Liver (tissue), 3 donors: ENCODE measurements at regions not wholly inside any gene's neighbourhood (a gene's known extent, or its start where the extent isn't known, plus 50 kb on each side); places are given as distances from the start of the nearest gene placed in this dataset.

ENCODE experiments used
- EGR1 ChIP-seq, 2 donors: IDR thresholded peaks; 2 replicates each; pipeline ENCODE4 v1.6.1; 2016 to 2018; ENCODE audit warnings: antibody characterized with exemption in 2 of 2, low read depth in 2 of 2
- FOXA1 ChIP-seq: IDR thresholded peaks from 2 replicates; pipeline ENCODE4 v1.6.1; 2016; ENCODE audit warnings: antibody characterized with exemption
- GABPA ChIP-seq, 2 donors: IDR thresholded peaks in 1 of 2; conservative IDR thresholded peaks in 1 of 2; 2 replicates each; pipeline ENCODE4 v1.6.1; 2016; ENCODE audit warnings: antibody characterized with exemption in 2 of 2, mild to moderate bottlenecking in 1 of 2, moderate library complexity in 1 of 2
- HNF4G ChIP-seq: IDR thresholded peaks from 2 replicates; pipeline ENCODE4 v1.6.1; 2016; ENCODE audit warnings: antibody characterized with exemption
- RAD21 ChIP-seq, 2 donors: IDR thresholded peaks; 2 replicates each; pipeline ENCODE4 v1.6.1; 2016; ENCODE audit warnings: antibody characterized with exemption in 2 of 2, mild to moderate bottlenecking in 2 of 2
- TAF1 ChIP-seq: conservative IDR thresholded peaks from 2 replicates; pipeline ENCODE4 v1.6.1; 2016; ENCODE audit warnings: antibody characterized with exemption, mild to moderate bottlenecking
- YY1 ChIP-seq: IDR thresholded peaks from 2 replicates; pipeline ENCODE4 v1.6.1; 2016; ENCODE audit warnings: antibody characterized with exemption, mild to moderate bottlenecking
- TF ChIP-seq, protein P1 (sequence below): fragments of 150-350 bp; IDR thresholded peaks from 2 replicates; pipeline ENCODE4 v1.5.1; 2017; ENCODE audit warnings: improper control_type of control experiment, low read depth, low read length; ENCODE audit not compliant: missing input control
- TF ChIP-seq, protein P2 (sequence below): IDR thresholded peaks from 2 replicates; pipeline ENCODE4 v1.6.1; 2016; ENCODE audit warnings: antibody characterized with exemption
- TF ChIP-seq, protein P3 (sequence below): IDR thresholded peaks from 2 replicates; pipeline ENCODE4 v1.6.1; 2016; ENCODE audit warnings: antibody characterized with exemption
- TF ChIP-seq, protein P4 (sequence below): IDR thresholded peaks from 2 replicates; pipeline ENCODE4 v1.6.1; 2016; ENCODE audit warnings: antibody characterized with exemption, mild to moderate bottlenecking
- donor health status: healthy.
- donor health status: healthy.

DNA sequence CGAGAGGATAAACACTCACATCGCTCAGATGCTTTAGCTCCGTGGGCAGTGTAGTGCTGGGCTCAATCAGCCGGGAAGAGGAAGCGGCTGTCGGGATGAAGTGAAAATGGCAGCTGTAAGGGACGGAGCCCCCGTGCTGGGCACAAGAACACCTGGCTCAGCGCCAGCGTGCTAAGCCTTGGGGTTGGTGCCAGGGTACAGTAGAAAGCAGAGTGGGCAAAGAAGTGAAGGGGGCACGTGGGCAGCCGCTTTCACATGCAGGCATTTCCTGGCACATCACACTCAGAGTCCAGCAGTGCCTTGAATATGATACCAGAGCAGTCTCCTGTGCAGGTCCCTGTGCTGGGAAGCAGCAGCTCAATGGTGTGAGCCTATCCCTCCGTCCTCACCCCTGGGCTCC lies 51.1 kb upstream of the FOXF1 start:
- TF ChIP-seq, protein P1, sequence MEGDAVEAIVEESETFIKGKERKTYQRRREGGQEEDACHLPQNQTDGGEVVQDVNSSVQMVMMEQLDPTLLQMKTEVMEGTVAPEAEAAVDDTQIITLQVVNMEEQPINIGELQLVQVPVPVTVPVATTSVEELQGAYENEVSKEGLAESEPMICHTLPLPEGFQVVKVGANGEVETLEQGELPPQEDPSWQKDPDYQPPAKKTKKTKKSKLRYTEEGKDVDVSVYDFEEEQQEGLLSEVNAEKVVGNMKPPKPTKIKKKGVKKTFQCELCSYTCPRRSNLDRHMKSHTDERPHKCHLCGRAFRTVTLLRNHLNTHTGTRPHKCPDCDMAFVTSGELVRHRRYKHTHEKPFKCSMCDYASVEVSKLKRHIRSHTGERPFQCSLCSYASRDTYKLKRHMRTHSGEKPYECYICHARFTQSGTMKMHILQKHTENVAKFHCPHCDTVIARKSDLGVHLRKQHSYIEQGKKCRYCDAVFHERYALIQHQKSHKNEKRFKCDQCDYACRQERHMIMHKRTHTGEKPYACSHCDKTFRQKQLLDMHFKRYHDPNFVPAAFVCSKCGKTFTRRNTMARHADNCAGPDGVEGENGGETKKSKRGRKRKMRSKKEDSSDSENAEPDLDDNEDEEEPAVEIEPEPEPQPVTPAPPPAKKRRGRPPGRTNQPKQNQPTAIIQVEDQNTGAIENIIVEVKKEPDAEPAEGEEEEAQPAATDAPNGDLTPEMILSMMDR, result no peak
- TF ChIP-seq RAD21 (IDR thresholded peaks at IDR 0.05) (no peak), FOXA1 (no peak), TAF1 (no peak), YY1 (no peak), EGR1 (IDR thresholded peaks at IDR 0.05; ENCODE audit: low read depth in 2 of 2) (no peak), GABPA (IDR thresholded peaks at IDR 0.05 in 1 of 2, conservative IDR thresholded peaks at IDR 0.05 in 1 of 2) (no peak), HNF4G (no peak)
- TF ChIP-seq, protein P2, sequence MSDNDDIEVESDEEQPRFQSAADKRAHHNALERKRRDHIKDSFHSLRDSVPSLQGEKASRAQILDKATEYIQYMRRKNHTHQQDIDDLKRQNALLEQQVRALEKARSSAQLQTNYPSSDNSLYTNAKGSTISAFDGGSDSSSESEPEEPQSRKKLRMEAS, result no peak
- TF ChIP-seq, protein P3, sequence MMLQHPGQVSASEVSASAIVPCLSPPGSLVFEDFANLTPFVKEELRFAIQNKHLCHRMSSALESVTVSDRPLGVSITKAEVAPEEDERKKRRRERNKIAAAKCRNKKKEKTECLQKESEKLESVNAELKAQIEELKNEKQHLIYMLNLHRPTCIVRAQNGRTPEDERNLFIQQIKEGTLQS, result no peak
- TF ChIP-seq, protein P4, sequence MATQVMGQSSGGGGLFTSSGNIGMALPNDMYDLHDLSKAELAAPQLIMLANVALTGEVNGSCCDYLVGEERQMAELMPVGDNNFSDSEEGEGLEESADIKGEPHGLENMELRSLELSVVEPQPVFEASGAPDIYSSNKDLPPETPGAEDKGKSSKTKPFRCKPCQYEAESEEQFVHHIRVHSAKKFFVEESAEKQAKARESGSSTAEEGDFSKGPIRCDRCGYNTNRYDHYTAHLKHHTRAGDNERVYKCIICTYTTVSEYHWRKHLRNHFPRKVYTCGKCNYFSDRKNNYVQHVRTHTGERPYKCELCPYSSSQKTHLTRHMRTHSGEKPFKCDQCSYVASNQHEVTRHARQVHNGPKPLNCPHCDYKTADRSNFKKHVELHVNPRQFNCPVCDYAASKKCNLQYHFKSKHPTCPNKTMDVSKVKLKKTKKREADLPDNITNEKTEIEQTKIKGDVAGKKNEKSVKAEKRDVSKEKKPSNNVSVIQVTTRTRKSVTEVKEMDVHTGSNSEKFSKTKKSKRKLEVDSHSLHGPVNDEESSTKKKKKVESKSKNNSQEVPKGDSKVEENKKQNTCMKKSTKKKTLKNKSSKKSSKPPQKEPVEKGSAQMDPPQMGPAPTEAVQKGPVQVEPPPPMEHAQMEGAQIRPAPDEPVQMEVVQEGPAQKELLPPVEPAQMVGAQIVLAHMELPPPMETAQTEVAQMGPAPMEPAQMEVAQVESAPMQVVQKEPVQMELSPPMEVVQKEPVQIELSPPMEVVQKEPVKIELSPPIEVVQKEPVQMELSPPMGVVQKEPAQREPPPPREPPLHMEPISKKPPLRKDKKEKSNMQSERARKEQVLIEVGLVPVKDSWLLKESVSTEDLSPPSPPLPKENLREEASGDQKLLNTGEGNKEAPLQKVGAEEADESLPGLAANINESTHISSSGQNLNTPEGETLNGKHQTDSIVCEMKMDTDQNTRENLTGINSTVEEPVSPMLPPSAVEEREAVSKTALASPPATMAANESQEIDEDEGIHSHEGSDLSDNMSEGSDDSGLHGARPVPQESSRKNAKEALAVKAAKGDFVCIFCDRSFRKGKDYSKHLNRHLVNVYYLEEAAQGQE, result no peak
